ENCODE measurements at regions not wholly inside any gene's neighbourhood (a gene's known extent, or its start where the extent isn't known, plus 50 kb on each side); places are given as distances from the start of the nearest gene placed in this dataset.

DNA sequence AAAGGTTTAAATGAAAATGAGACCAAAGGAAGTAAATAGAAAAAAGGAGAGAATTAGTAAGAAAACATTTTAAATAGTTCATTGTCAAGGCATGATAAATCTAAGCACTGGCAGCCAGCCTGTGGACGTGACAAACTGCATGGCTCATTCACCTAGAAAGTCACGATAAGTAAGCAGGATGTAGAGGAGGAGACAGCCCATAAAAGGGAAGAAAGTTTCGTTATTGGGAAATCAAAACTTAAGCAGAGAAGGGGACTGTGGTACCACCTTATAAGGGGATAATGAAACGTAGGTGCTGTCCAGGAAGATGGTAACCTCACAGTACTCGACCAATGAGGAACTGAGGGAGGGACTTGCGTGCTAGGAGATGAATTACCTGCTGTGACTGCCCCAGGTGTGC is 494.5 kb upstream of the GRAMD2B start:
- peaks cover 0 to 19% (median 6%) of the 10 kb centered on the region in 11 donors for H3K9me3 Mint-ChIP-seq
- Histone ChIP-seq H3K27me3 (ENCODE audit: control insufficient read depth in 2 of 2, insufficient read depth in 2 of 2, low read length in 2 of 2) (no peaks in the 10 kb centered on the region), H3K27ac (ENCODE audit: low read depth, low read length) (no peak overlapping the region), H3K4me1 (ENCODE audit: control insufficient read depth in 2 of 2, insufficient read depth in 2 of 2, low read length in 2 of 2) (no peaks in the 10 kb centered on the region), H3K4me3 (ENCODE audit: low read length) (no peak overlapping the region), H3K36me3 (ENCODE audit: control insufficient read depth in 2 of 3, insufficient read depth in 3 of 3, low read length in 3 of 3) (no peaks in the 10 kb centered on the region), H3K9me3 (ENCODE audit: control insufficient read depth in 2 of 3, low read length in 3 of 3) (no peaks in the 10 kb centered on the region)
- no peak overlapping the region for H3K27ac Mint-ChIP-seq
- no peak for ATAC-seq
- H3K4me3 Mint-ChIP-seq, result no peak overlapping the region
- no peaks in the 10 kb centered on the region for H3K4me1 Mint-ChIP-seq
- intact Hi-C loops (cut with micrococcal nuclease), result no loop called here
- no peak for DNase-seq
- ChIA-PET CTCF (no interaction called here), POLR2A (no interaction called here)
- no peaks in the 10 kb centered on the region for H3K27me3 Mint-ChIP-seq
- H3K36me3 Mint-ChIP-seq, result no peaks in the 10 kb centered on the region

DNA sequence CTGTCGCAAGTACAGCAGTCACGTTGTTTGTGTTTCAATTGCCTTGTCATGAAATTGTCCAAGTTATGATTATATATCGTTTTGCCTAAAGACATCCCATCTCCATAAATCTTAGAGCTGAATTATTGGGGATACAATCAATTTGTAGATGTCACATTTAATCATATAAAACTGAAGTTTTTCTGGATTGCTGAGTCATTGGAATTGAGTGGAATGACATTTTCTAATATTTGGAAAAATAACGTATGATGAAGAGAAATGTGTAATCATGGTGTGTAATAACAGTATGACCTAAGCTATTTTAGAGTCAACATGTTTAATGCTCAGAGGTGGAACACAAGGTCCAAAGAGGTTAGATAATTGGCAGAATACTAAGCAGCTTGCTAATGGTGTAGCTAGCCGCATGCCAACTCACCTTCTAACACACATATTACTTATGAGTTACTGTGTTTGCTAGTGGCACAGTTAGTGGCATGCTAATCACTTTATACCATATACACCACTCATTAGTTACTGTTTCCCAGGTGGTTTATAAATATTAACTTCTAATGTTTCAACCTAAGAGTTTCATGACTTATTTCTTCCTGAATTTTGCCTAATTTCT is 473.1 kb upstream of the GRAMD2B start:
- H3K4me1 Mint-ChIP-seq, result no peaks in the 10 kb centered on the region
- no peak overlapping the region for H3K27ac Mint-ChIP-seq
- H3K36me3 ChIP-seq (ENCODE audit: control insufficient read depth in 2 of 3, insufficient read depth in 3 of 3, low read length in 3 of 3), result no peaks in the 10 kb centered on the region
- no peak overlapping the region for H3K27ac ChIP-seq (ENCODE audit: low read depth, low read length)
- H3K27me3 Mint-ChIP-seq, result no peaks in the 10 kb centered on the region
- no peaks in the 10 kb centered on the region for H3K9me3 ChIP-seq (ENCODE audit: control insufficient read depth in 2 of 3, low read length in 3 of 3)
- POLR2A ChIA-PET, result no interaction called here
- no peaks in the 10 kb centered on the region for H3K4me1 ChIP-seq (ENCODE audit: control insufficient read depth in 2 of 2, insufficient read depth in 2 of 2, low read length in 2 of 2)
- no peak for DNase-seq
- H3K36me3 Mint-ChIP-seq, result no peaks in the 10 kb centered on the region
- H3K9me3 Mint-ChIP-seq, result peaks cover 0 to 30% (median 3%) of the 10 kb centered on the region in 11 donors
- H3K4me3 Mint-ChIP-seq, result no peak overlapping the region
- no peak for ATAC-seq
- no peaks in the 10 kb centered on the region for H3K27me3 ChIP-seq (ENCODE audit: control insufficient read depth in 2 of 2, insufficient read depth in 2 of 2, low read length in 2 of 2)
- intact Hi-C loops (cut with micrococcal nuclease), result no loop called here
- H3K4me3 ChIP-seq (ENCODE audit: low read length), result no peak overlapping the region
- CTCF ChIA-PET, result no interaction called here

DNA sequence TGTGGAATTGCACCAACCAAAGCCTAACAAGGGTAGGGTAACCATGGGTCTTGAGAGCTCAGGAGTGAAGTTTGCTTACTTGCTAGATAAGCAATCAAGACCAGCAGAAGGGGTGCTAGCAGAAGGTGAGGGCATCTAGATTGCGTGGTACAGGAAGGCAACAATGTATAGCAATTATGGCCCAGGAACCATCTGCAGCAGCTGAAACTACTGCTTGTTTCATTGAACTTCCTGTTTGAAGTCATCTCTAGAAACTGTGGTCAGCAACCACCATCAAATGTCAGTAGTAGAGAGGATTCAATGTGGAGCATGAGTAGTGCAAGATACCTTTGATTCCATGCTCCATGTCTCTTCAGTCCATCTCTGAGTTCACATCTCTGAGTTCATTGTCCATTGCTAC is 462.1 kb upstream of the GRAMD2B start:
- Histone ChIP-seq H3K9me3 (ENCODE audit: control insufficient read depth in 2 of 3, low read length in 3 of 3) (no peaks in the 10 kb centered on the region), H3K36me3 (ENCODE audit: control insufficient read depth in 2 of 3, insufficient read depth in 3 of 3, low read length in 3 of 3) (no peaks in the 10 kb centered on the region), H3K4me3 (ENCODE audit: low read length) (no peak overlapping the region), H3K27me3 (ENCODE audit: control insufficient read depth in 2 of 2, insufficient read depth in 2 of 2, low read length in 2 of 2) (no peaks in the 10 kb centered on the region), H3K27ac (ENCODE audit: low read depth, low read length) (no peak overlapping the region), H3K4me1 (ENCODE audit: control insufficient read depth in 2 of 2, insufficient read depth in 2 of 2, low read length in 2 of 2) (no peaks in the 10 kb centered on the region)
- H3K4me3 Mint-ChIP-seq, result no peak overlapping the region
- H3K9me3 Mint-ChIP-seq, result peaks cover 0 to 9% (median 4%) of the 10 kb centered on the region in 11 donors
- H3K27ac Mint-ChIP-seq, result no peak overlapping the region
- DNase-seq (no peak), ATAC-seq (no peak)
- peaks cover 0 to 4% (median 0%) of the 10 kb centered on the region in 7 donors for H3K4me1 Mint-ChIP-seq
- intact Hi-C loops (cut with micrococcal nuclease), result no loop called here
- H3K36me3 Mint-ChIP-seq, result no peaks in the 10 kb centered on the region
- H3K27me3 Mint-ChIP-seq, result no peaks in the 10 kb centered on the region
- POLR2A ChIA-PET, result no interaction called here
- CTCF ChIA-PET, result no interaction called here

DNA sequence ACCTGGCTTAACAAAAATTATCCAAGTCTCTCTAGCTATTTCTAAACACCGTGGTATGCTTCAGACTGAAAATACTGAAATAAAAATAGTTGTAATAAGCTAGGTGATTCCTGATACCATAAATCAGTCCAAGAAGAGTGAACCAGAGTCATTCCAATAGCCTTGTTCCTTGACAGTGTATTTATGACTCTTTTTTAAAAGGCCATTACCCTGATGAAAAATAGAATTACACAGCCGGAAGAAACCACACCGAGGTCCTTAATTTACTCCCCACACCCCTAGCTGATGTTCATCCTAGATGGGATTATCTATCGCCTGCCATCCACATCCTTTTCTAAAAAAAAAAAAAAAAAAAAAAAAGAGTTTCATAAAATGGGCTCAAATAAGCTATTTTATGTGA is 457.6 kb upstream of the GRAMD2B start:
- H3K27me3 ChIP-seq (ENCODE audit: control insufficient read depth in 2 of 2, insufficient read depth in 2 of 2, low read length in 2 of 2), result no peaks in the 10 kb centered on the region
- ChIA-PET CTCF (interaction anchor here (0.6 kb wide), 1 partner anchor 60 kb away, joined by 3 read pairs; no protein-coding TSS in a partner anchor), POLR2A (no interaction called here)
- H3K36me3 ChIP-seq (ENCODE audit: control insufficient read depth in 2 of 3, insufficient read depth in 3 of 3, low read length in 3 of 3), result no peaks in the 10 kb centered on the region
- no peak for DNase-seq
- H3K9me3 Mint-ChIP-seq, result peaks cover 0 to 8% (median 2%) of the 10 kb centered on the region in 11 donors
- H3K4me1 Mint-ChIP-seq, result peaks cover 0 to 4% (median 0%) of the 10 kb centered on the region in 7 donors
- no peaks in the 10 kb centered on the region for H3K4me1 ChIP-seq (ENCODE audit: control insufficient read depth in 2 of 2, insufficient read depth in 2 of 2, low read length in 2 of 2)
- H3K4me3 Mint-ChIP-seq, result no peak overlapping the region
- no peaks in the 10 kb centered on the region for H3K27me3 Mint-ChIP-seq
- ATAC-seq, result no peak
- no peaks in the 10 kb centered on the region for H3K36me3 Mint-ChIP-seq
- intact Hi-C loops (cut with micrococcal nuclease), result no loop called here
- no peak overlapping the region for H3K27ac ChIP-seq (ENCODE audit: low read depth, low read length)
- H3K9me3 ChIP-seq (ENCODE audit: control insufficient read depth in 2 of 3, low read length in 3 of 3), result no peaks in the 10 kb centered on the region
- no peak overlapping the region for H3K4me3 ChIP-seq (ENCODE audit: low read length)
- H3K27ac Mint-ChIP-seq, result no peak overlapping the region

DNA sequence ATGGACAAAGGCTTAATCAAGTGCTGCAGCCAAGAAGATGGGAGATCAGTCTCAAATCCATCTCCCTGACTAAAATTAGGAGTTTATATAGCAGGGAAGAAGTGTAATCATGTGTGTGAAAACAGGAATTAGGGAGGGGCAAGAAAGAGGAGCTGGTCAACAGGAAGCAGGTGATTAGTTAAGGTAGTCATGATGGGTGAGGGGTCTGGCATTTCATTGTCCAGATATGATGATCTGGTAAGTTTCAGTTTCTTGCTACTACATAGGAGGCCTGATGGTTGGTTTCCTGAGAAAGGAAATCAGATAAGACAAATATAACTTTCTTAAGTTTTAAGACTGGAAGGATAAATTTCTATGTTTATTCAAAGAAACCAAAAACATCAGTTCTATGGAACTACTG is 455.6 kb upstream of the GRAMD2B start:
- CTCF ChIA-PET, result no interaction called here
- H3K27ac Mint-ChIP-seq, result no peak overlapping the region
- no peaks in the 10 kb centered on the region for H3K9me3 ChIP-seq (ENCODE audit: control insufficient read depth in 2 of 3, low read length in 3 of 3)
- no peaks in the 10 kb centered on the region for H3K36me3 Mint-ChIP-seq
- no peaks in the 10 kb centered on the region for H3K4me1 ChIP-seq (ENCODE audit: control insufficient read depth in 2 of 2, insufficient read depth in 2 of 2, low read length in 2 of 2)
- peaks cover 0 to 8% (median 2%) of the 10 kb centered on the region in 11 donors for H3K9me3 Mint-ChIP-seq
- no peak overlapping the region for H3K4me3 Mint-ChIP-seq
- POLR2A ChIA-PET, result no interaction called here
- H3K27me3 ChIP-seq (ENCODE audit: control insufficient read depth in 2 of 2, insufficient read depth in 2 of 2, low read length in 2 of 2), result no peaks in the 10 kb centered on the region
- H3K27ac ChIP-seq (ENCODE audit: low read depth, low read length), result no peak overlapping the region
- intact Hi-C loops (cut with micrococcal nuclease), result no loop called here
- DNase-seq, result no peak
- no peaks in the 10 kb centered on the region for H3K36me3 ChIP-seq (ENCODE audit: control insufficient read depth in 2 of 3, insufficient read depth in 3 of 3, low read length in 3 of 3)
- no peak overlapping the region for H3K4me3 ChIP-seq (ENCODE audit: low read length)
- no peak for ATAC-seq
- H3K27me3 Mint-ChIP-seq, result no peaks in the 10 kb centered on the region
- H3K4me1 Mint-ChIP-seq, result no peaks in the 10 kb centered on the region

DNA sequence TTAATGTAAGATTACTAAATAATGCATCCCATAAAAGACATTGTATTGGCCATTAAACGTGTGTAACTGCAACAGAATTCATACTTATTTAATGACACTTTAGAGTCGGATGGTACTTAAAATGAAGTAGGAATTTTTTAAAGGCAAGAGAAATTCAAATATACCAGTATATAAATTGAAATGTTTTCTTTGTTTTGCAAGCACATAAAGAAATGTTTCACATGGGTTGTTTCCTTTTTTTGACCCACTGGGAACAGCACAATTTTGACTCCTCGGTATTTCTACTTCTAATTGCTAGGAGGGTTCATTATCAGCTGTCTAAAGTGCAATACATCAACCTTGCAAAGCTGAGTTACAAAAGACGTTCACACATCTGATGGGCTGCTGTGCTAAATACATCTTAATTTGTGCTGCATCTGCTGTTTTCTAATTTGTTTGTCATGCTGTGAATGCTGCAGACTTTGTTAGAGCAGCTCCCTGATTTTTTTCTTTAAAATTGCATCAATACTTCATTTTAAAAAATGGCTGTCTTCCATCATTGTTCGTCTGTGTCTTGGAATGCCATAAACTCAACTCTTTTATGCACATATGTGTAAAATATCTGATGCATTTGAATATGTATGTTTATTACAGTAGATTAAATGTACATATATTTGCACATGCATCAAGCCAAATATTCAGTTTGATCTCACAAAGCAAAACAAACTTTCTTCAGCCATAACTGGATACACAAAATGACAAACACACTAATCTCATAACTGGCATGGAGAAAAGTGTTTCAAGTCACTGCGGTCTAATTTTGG is 454.0 kb upstream of the GRAMD2B start:
- POLR2A ChIA-PET, result no interaction called here
- Histone ChIP-seq H3K36me3 (ENCODE audit: control insufficient read depth in 2 of 3, insufficient read depth in 3 of 3, low read length in 3 of 3) (no peaks in the 10 kb centered on the region), H3K9me3 (ENCODE audit: control insufficient read depth in 2 of 3, low read length in 3 of 3) (no peaks in the 10 kb centered on the region), H3K4me1 (ENCODE audit: control insufficient read depth in 2 of 2, insufficient read depth in 2 of 2, low read length in 2 of 2) (no peaks in the 10 kb centered on the region), H3K27me3 (ENCODE audit: control insufficient read depth in 2 of 2, insufficient read depth in 2 of 2, low read length in 2 of 2) (no peaks in the 10 kb centered on the region), H3K27ac (ENCODE audit: low read depth, low read length) (no peak overlapping the region), H3K4me3 (ENCODE audit: low read length) (no peak overlapping the region)
- Mint-ChIP-seq H3K27me3 (no peaks in the 10 kb centered on the region), H3K36me3 (no peaks in the 10 kb centered on the region), H3K4me1 (no peaks in the 10 kb centered on the region), H3K9me3 (peaks cover 0 to 13% (median 2%) of the 10 kb centered on the region in 11 donors), H3K4me3 (no peak overlapping the region), H3K27ac (no peak overlapping the region)
- DNase-seq (no peak), ATAC-seq (no peak)
- CTCF ChIA-PET, result interaction anchor here (0.6 kb wide), 1 partner anchor 1853 kb away, joined by 3 read pairs; no protein-coding TSS in a partner anchor
- intact Hi-C loops (cut with micrococcal nuclease), result no loop called here

DNA sequence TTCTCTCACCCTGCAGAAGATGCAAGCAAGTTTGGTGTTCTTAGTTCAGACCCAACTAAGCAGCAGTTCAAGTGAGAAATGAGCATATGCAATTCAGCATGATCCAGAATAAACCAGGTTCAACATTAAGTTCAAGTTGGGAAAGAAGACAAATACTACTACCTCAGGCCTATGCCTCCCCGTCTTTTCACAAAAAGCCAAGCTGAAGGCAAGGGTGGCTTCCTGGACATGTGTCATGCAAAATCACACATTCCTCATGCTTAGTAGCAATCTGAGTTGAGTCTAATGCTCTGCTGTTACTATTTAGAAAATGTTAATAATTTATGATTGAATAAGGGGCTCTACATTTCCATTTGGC is 453.4 kb upstream of the GRAMD2B start:
- no peaks in the 10 kb centered on the region for H3K27me3 Mint-ChIP-seq
- no peaks in the 10 kb centered on the region for H3K4me1 Mint-ChIP-seq
- Histone ChIP-seq H3K9me3 (ENCODE audit: control insufficient read depth in 2 of 3, low read length in 3 of 3) (no peaks in the 10 kb centered on the region), H3K4me1 (ENCODE audit: control insufficient read depth in 2 of 2, insufficient read depth in 2 of 2, low read length in 2 of 2) (no peaks in the 10 kb centered on the region), H3K27me3 (ENCODE audit: control insufficient read depth in 2 of 2, insufficient read depth in 2 of 2, low read length in 2 of 2) (no peaks in the 10 kb centered on the region), H3K4me3 (ENCODE audit: low read length) (no peak overlapping the region), H3K27ac (ENCODE audit: low read depth, low read length) (no peak overlapping the region), H3K36me3 (ENCODE audit: control insufficient read depth in 2 of 3, insufficient read depth in 3 of 3, low read length in 3 of 3) (no peaks in the 10 kb centered on the region)
- ChIA-PET CTCF (no interaction called here), POLR2A (no interaction called here)
- H3K36me3 Mint-ChIP-seq, result no peaks in the 10 kb centered on the region
- peaks cover 0 to 13% (median 2%) of the 10 kb centered on the region in 11 donors for H3K9me3 Mint-ChIP-seq
- ATAC-seq (no peak), DNase-seq (no peak)
- intact Hi-C loops (cut with micrococcal nuclease), result no loop called here
- no peak overlapping the region for H3K27ac Mint-ChIP-seq
- no peak overlapping the region for H3K4me3 Mint-ChIP-seq

Data from naive thymus-derived CD4-positive, alpha-beta T cell (primary cell).